ENCODE measurements at regions not wholly inside any gene's neighbourhood (a gene's known extent, or its start where the extent isn't known, plus 50 kb on each side); places are given as distances from the start of the nearest gene placed in this dataset.
A peak's percentile ranks its signal among the peaks of the same experiment; 100 is the strongest.

DNA sequence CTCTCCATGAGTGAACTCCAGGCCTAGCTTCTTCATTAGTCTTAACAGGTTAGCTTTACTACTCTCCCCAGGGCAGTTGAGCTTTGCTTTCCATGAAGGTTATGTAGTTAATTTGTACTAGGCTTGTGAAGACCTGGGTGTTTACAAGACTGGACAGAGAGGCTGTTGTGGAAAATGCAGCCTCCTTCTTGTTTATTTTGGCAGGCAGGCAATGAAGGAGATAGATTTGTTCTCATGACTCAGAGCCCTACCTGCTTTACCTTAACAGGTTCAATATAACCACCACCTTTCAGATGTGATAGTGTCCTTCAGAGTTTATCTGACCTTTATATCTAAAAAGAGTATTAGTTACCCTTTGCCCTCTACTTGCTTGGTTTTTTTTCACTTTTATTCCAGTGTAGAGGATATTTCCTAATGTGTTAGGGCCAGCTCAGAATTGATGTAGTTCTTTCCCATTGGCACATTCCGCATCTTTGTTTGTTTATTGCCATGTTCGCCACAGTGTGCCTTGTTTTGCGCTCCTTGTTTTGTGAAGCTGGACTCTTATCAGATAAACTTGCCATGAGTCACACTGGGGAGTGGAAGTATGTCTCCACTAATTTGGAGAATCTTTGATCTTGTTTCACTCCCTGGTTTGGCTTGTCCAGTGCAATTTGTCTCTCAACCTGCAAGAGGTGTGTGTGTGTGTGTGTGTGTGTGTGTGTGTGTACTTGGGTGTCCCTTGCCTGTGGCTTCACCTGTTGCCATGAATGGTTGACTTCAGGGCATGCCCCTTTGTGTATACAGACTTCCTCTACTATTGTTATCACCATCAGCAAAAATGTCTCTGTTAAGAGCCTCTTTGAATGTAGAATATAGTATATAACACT lies 87.4 kb upstream of the MACF1 start:
- DNase-seq (ENCODE audit: low read depth, low spot score): peak; percentile 69
- dilution Hi-C loops (cut with MboI; ENCODE audit: extremely low pct_ligation_motif_present, low sequenced_read_pairs): no loop called here
- Histone ChIP-seq H3K4me1 (ENCODE audit: control insufficient read depth, extremely low read depth, insufficient read depth, low read length) (peaks cover 45% of the 10 kb centered on the region), H3K4me2 (ENCODE audit: insufficient read depth, low read length) (peak overlapping the region; percentile 65), H3K27ac (ENCODE audit: insufficient read depth, low read depth, low read length) (peak overlapping the region; percentile 40), H2AFZ (ENCODE audit: low read depth, low read length) (no peak overlapping the region), H3K36me3 (ENCODE audit: control insufficient read depth in 2 of 2, extremely low read depth in 1 of 2, insufficient read depth in 2 of 2, low read length in 2 of 2) (no peaks in the 10 kb centered on the region), H4K20me1 (replicated peaks; ENCODE audit: control insufficient read depth, extremely low read depth, insufficient read depth, low read length) (peaks cover 30% of the 10 kb centered on the region), H3K9ac (replicated peaks; ENCODE audit: extremely low read depth, insufficient read depth, low read length) (no peak overlapping the region), H3K4me3 (replicated peaks in 1 of 3; ENCODE audit: insufficient read depth in 1 of 3, low read depth in 1 of 3, low read length in 3 of 3) (peak overlapping the region in 1 of 3 experiments; percentile 22), H3K9me3 (replicated peaks; ENCODE audit: control insufficient read depth, insufficient read depth, low read length) (no peaks in the 10 kb centered on the region), H3K27me3 (ENCODE audit: control insufficient read depth in 2 of 2, insufficient read depth in 2 of 2, low read length in 2 of 2) (no peaks in the 10 kb centered on the region), H3K9me1 (replicated peaks; ENCODE audit: control insufficient read depth, extremely low read depth, insufficient read depth, low read length) (no peaks in the 10 kb centered on the region), H3K79me2 (ENCODE audit: control insufficient read depth, insufficient read depth, low read length) (peaks cover 100% of the 10 kb centered on the region)
- TF ChIP-seq GATA2 (IDR thresholded peaks at IDR 0.05; ENCODE audit: insufficient read depth, insufficient read length, low read depth, low read length) (peak; percentile 87), MYC (IDR thresholded peaks at IDR 0.05; ENCODE audit: low read depth, low read length) (no peak), EZH2 (IDR thresholded peaks at IDR 0.05; ENCODE audit: borderline replicate concordance, low read depth, low read length, severe bottlenecking) (no peak), POLR2AphosphoS5 (IDR thresholded peaks at IDR 0.05; ENCODE audit: insufficient read depth, low read depth, low read length) (no peak), JUN (IDR thresholded peaks at IDR 0.05; ENCODE audit: borderline replicate concordance, insufficient read depth, insufficient read length, low read depth) (peak; percentile 47)
- TF ChIP-seq, protein P1, sequence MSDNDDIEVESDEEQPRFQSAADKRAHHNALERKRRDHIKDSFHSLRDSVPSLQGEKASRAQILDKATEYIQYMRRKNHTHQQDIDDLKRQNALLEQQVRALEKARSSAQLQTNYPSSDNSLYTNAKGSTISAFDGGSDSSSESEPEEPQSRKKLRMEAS (IDR thresholded peaks at IDR 0.05; ENCODE audit: insufficient read depth, insufficient read length): no peak
- ChIA-PET POLR2A (interaction anchor here (1.5 kb wide), 1 partner anchor 9 kb away, joined by 7 read pairs; no protein-coding TSS in a partner anchor), CTCF (interaction anchor here (1.0 to 2.8 kb wide), 8 partner anchors 9 to 152 kb away, joined by 3 to 17 read pairs (median 6); no protein-coding TSS in a partner anchor)
- FAIRE-seq: peak; percentile 58
- intact Hi-C loops (cut with micrococcal nuclease): loop anchor here (1.0 kb wide), 1 partner anchor 10 kb away; no protein-coding TSS in a partner anchor
- BruUV-seq (replicated peaks): no TSS peak

Data from endothelial cell of umbilical vein (primary cell).